ENCODE measurements at regions not wholly inside any gene's neighbourhood (a gene's known extent, or its start where the extent isn't known, plus 50 kb on each side); places are given as distances from the start of the nearest gene placed in this dataset.
"Not testable (repeated sequence)": the region's sequence is repeated elsewhere in the genome, so short reads cannot be mapped to it uniquely, and the experiment has no call there.

DNA sequence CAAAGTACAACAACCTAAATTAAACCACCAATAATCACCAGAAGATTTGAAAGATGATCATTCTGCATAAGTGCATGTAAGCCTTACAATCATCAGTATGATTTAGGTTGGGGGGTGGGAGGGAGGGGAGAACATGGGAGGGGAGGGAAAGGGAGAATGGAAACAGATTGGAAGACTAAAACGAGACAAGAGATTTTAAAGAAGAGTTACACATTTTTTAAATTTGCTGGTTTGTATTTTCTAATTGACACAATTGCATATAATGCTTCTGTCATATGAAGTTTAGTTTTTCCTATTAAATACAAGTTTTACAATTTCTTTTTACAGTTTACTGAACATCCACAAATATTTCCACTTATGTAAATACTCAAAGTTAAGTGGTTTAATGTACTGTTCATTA lies 2118.9 kb downstream of the PCDH9 start:
- H3K27ac ChIP-seq, result no peak overlapping the region
- H3K36me3 ChIP-seq, result no peaks in the 10 kb centered on the region
- no peak for DNase-seq
- H3K4me3 ChIP-seq (replicated peaks in 1 of 3), result no peak overlapping the region
- 74 to 83% methylated on average over 1 of the region's 1 CpG for WGBS, 2 donors
- no peaks in the 10 kb centered on the region for H3K9me3 ChIP-seq
- no peaks in the 10 kb centered on the region for H3K27me3 ChIP-seq
- no peaks in the 10 kb centered on the region for H3K4me1 ChIP-seq
- TF ChIP-seq, protein P1, sequence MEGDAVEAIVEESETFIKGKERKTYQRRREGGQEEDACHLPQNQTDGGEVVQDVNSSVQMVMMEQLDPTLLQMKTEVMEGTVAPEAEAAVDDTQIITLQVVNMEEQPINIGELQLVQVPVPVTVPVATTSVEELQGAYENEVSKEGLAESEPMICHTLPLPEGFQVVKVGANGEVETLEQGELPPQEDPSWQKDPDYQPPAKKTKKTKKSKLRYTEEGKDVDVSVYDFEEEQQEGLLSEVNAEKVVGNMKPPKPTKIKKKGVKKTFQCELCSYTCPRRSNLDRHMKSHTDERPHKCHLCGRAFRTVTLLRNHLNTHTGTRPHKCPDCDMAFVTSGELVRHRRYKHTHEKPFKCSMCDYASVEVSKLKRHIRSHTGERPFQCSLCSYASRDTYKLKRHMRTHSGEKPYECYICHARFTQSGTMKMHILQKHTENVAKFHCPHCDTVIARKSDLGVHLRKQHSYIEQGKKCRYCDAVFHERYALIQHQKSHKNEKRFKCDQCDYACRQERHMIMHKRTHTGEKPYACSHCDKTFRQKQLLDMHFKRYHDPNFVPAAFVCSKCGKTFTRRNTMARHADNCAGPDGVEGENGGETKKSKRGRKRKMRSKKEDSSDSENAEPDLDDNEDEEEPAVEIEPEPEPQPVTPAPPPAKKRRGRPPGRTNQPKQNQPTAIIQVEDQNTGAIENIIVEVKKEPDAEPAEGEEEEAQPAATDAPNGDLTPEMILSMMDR (IDR thresholded peaks at IDR 0.05), result no peak
- no peak for TF ChIP-seq POLR2A (IDR thresholded peaks at IDR 0.05)
- intact Hi-C loops (cut with DNase I), result no loop called here

GRCh38 chr13:65104436-65104835 lies 2125.7 kb downstream of the PCDH9 start:
- H3K27ac ChIP-seq; H3K4me3 ChIP-seq (replicated peaks in 1 of 3); H3K4me1 ChIP-seq; H3K9me3 ChIP-seq; intact Hi-C loops (cut with DNase I); H3K36me3 ChIP-seq; DNase-seq; H3K27me3 ChIP-seq: not testable (repeated sequence)
- WGBS, 2 donors, result 84 to 87% methylated on average over 3 of the region's 3 CpGs

GRCh38 chr13:65103351-65103750 lies 2126.8 kb downstream of the PCDH9 start:
- no peak for TF ChIP-seq POLR2A (IDR thresholded peaks at IDR 0.05)
- TF ChIP-seq, protein P1 (IDR thresholded peaks at IDR 0.05), result no peak
- intact Hi-C loops (cut with DNase I), result no loop called here
- Histone ChIP-seq H3K9me3 (no peaks in the 10 kb centered on the region), H3K4me3 (replicated peaks in 1 of 3) (no peak overlapping the region), H3K27me3 (no peaks in the 10 kb centered on the region), H3K4me1 (no peaks in the 10 kb centered on the region), H3K27ac (no peak overlapping the region), H3K36me3 (no peaks in the 10 kb centered on the region)
- WGBS, 2 donors, result 97 to 100% methylated on average over 1 of the region's 1 CpG
- no peak for DNase-seq

- TF ChIP-seq, protein P1 (IDR thresholded peaks at IDR 0.05), result no peak
- TF ChIP-seq POLR2A (IDR thresholded peaks at IDR 0.05), result no peak
- no peaks in the 10 kb centered on the region for H3K36me3 ChIP-seq
- H3K27ac ChIP-seq, result no peak overlapping the region
- no peaks in the 10 kb centered on the region for H3K27me3 ChIP-seq
- intact Hi-C loops (cut with DNase I), result no loop called here
- DNase-seq, result no peak
- 76 to 82% methylated on average over 9 of the region's 9 CpGs for WGBS, 2 donors
- H3K4me1 ChIP-seq, result no peaks in the 10 kb centered on the region
- no peak overlapping the region for H3K4me3 ChIP-seq (replicated peaks in 1 of 3)
- H3K9me3 ChIP-seq, result no peaks in the 10 kb centered on the region
Measured at GRCh38 chr13:65095161-65096082, 2134.7 kb downstream of the PCDH9 start.

DNA sequence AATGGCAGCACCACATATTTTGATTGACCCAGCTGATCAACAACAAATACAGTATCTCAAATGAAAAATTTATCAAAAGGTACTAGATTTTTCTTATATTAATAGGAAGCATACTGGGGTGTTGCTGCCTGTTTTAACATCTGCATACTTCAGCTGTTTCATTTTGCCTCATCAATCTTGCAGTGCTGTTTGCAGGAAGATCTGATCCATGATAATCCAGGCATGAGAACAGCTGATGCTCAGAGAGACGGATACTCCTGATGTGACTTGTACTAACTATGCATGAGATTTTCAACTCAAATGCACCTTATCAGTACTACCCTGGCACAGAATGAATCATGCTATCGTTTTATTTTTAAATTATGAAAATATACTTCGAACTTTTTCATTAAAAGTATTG lies 2136.8 kb downstream of the PCDH9 start:
- 87 to 88% methylated on average over 3 of the region's 3 CpGs for WGBS, 2 donors
- no peak overlapping the region for H3K4me3 ChIP-seq (replicated peaks in 1 of 3)
- no peaks in the 10 kb centered on the region for H3K27me3 ChIP-seq
- H3K4me1 ChIP-seq, result no peaks in the 10 kb centered on the region
- no peak for TF ChIP-seq POLR2A (IDR thresholded peaks at IDR 0.05)
- TF ChIP-seq, protein P1 (IDR thresholded peaks at IDR 0.05), result no peak
- no peak overlapping the region for H3K27ac ChIP-seq
- no peak for DNase-seq
- no peaks in the 10 kb centered on the region for H3K9me3 ChIP-seq
- intact Hi-C loops (cut with DNase I), result no loop called here
- H3K36me3 ChIP-seq, result no peaks in the 10 kb centered on the region
